Activated CD4-positive, alpha-beta T cell treated with anti-CD3 and anti-CD28 coated beads, Interleukin-2, amount 10 ng/mL, durations not matched to agents 24 days and 14 days (primary cell): ENCODE measurements at regions not wholly inside any gene's neighbourhood (a gene's known extent, or its start where the extent isn't known, plus 50 kb on each side); places are given as distances from the start of the nearest gene placed in this dataset.
A peak's percentile ranks its signal among the peaks of the same experiment; 100 is the strongest.

Experiments used
- DNase-seq: peaks from one replicate; pipeline ENCODE4 v3.0.0; 2022
- H3K27ac Mint-ChIP-seq: one replicate; pipeline ENCODE4 v1.8.0; 2022; ENCODE audit warnings: mild to moderate bottlenecking, mixed read lengths
- H3K27me3 Mint-ChIP-seq: one replicate; pipeline ENCODE4 v1.8.0; 2022; ENCODE audit warnings: mixed read lengths
- H3K36me3 Mint-ChIP-seq: one replicate; pipeline ENCODE4 v1.8.0; 2022; ENCODE audit warnings: low read depth, mild to moderate bottlenecking, mixed read lengths
- H3K4me1 Mint-ChIP-seq: one replicate; pipeline ENCODE4 v1.8.0; 2021; ENCODE audit warnings: mixed read lengths
- H3K4me3 Mint-ChIP-seq: one replicate; pipeline ENCODE4 v1.8.0; 2022; ENCODE audit warnings: mild to moderate bottlenecking, moderate library complexity, mixed read lengths
- H3K9me3 Mint-ChIP-seq: one replicate; pipeline ENCODE4 v1.8.0; 2021; ENCODE audit warnings: mixed read lengths
- intact Hi-C: fragments of 100-400 bp; cut with micrococcal nuclease; formaldehyde crosslinking; loops from one replicate; pipeline ENCODE4 v1.15.1; 2023

- Mint-ChIP-seq H3K27ac (no peak overlapping the region), H3K27me3 (no peaks in the 10 kb centered on the region), H3K9me3 (peaks cover 3% of the 10 kb centered on the region), H3K4me1 (peaks cover 30% of the 10 kb centered on the region), H3K4me3 (no peak overlapping the region), H3K36me3 (no peaks in the 10 kb centered on the region)
- intact Hi-C loops, result loop anchor here (5.0 kb wide), 1 partner anchor 122 kb away; no protein-coding TSS in a partner anchor
- DNase-seq, result no peak
Measured at GRCh38 chr6:121649951-121650350, 214.5 kb downstream of the GJA1 start.

- Mint-ChIP-seq H3K27me3 (no peaks in the 10 kb centered on the region), H3K36me3 (no peaks in the 10 kb centered on the region), H3K4me1 (peaks cover 21% of the 10 kb centered on the region), H3K27ac (no peak overlapping the region), H3K9me3 (peaks cover 3% of the 10 kb centered on the region), H3K4me3 (peak overlapping the region; percentile 69)
- intact Hi-C loops, result loop anchor here (5.0 kb wide), 1 partner anchor 121 kb away; no protein-coding TSS in a partner anchor
- DNase-seq, result peak; percentile 69
Measured at GRCh38 chr6:121651420-121651819, 216.0 kb downstream of the GJA1 start.

- H3K27ac Mint-ChIP-seq, result no peak overlapping the region
- H3K36me3 Mint-ChIP-seq, result no peaks in the 10 kb centered on the region
- DNase-seq, result no peak
- intact Hi-C loops, result loop anchor here (5.0 kb wide), 1 partner anchor 120 kb away; no protein-coding TSS in a partner anchor
- peaks cover 3% of the 10 kb centered on the region for H3K9me3 Mint-ChIP-seq
- H3K27me3 Mint-ChIP-seq, result no peaks in the 10 kb centered on the region
- H3K4me1 Mint-ChIP-seq, result peaks cover 21% of the 10 kb centered on the region
- H3K4me3 Mint-ChIP-seq, result peak overlapping the region; percentile 54
Measured at GRCh38 chr6:121652223-121652622, 216.8 kb downstream of the GJA1 start.

- no peak for DNase-seq
- Mint-ChIP-seq H3K9me3 (peaks cover 3% of the 10 kb centered on the region), H3K36me3 (no peaks in the 10 kb centered on the region), H3K4me1 (peaks cover 21% of the 10 kb centered on the region), H3K4me3 (no peak overlapping the region), H3K27ac (no peak overlapping the region), H3K27me3 (no peaks in the 10 kb centered on the region)
- intact Hi-C loops, result loop anchor here (5.0 kb wide), 1 partner anchor 119 kb away; no protein-coding TSS in a partner anchor
Measured at GRCh38 chr6:121652726-121653623, 217.5 kb downstream of the GJA1 start.

- intact Hi-C loops, result loop anchor here (5.0 kb wide), 1 partner anchor 119 kb away; no protein-coding TSS in a partner anchor
- DNase-seq, result no peak
Measured at GRCh38 chr6:121653624-121654008, 218.2 kb downstream of the GJA1 start.

GRCh38 chr6:121657972-121658371, 222.5 kb downstream of the GJA1 start:
- Mint-ChIP-seq H3K36me3 (no peaks in the 10 kb centered on the region), H3K4me3 (no peak overlapping the region), H3K27ac (no peak overlapping the region), H3K9me3 (peaks cover 3% of the 10 kb centered on the region), H3K27me3 (no peaks in the 10 kb centered on the region), H3K4me1 (peaks cover 2% of the 10 kb centered on the region)
- no peak for DNase-seq
- intact Hi-C loops, result no loop called here

More at GRCh38 chr6:121653624-121654008, 218.2 kb downstream of the GJA1 start:
- no peaks in the 10 kb centered on the region for H3K27me3 Mint-ChIP-seq
- H3K4me3 Mint-ChIP-seq, result no peak overlapping the region
- peaks cover 3% of the 10 kb centered on the region for H3K9me3 Mint-ChIP-seq
- no peak overlapping the region for H3K27ac Mint-ChIP-seq
- peaks cover 21% of the 10 kb centered on the region for H3K4me1 Mint-ChIP-seq
- no peaks in the 10 kb centered on the region for H3K36me3 Mint-ChIP-seq

- H3K9me3 Mint-ChIP-seq, result peaks cover 4% of the 10 kb centered on the region
- no peaks in the 10 kb centered on the region for H3K27me3 Mint-ChIP-seq
- no peak overlapping the region for H3K27ac Mint-ChIP-seq
Measured at GRCh38 chr6:121660277-121660676, 224.8 kb downstream of the GJA1 start.

GRCh38 chr6:121663292-121663810, 227.9 kb downstream of the GJA1 start:
- intact Hi-C loops, result no loop called here
- DNase-seq, result no peak
- no peaks in the 10 kb centered on the region for H3K4me1 Mint-ChIP-seq
- H3K27ac Mint-ChIP-seq, result no peak overlapping the region
- H3K4me3 Mint-ChIP-seq, result no peak overlapping the region
- H3K27me3 Mint-ChIP-seq, result no peaks in the 10 kb centered on the region
- H3K9me3 Mint-ChIP-seq, result peaks cover 4% of the 10 kb centered on the region
- no peaks in the 10 kb centered on the region for H3K36me3 Mint-ChIP-seq

More at GRCh38 chr6:121660277-121660676, 224.8 kb downstream of the GJA1 start:
- H3K36me3 Mint-ChIP-seq, result no peaks in the 10 kb centered on the region
- no peak for DNase-seq
- no peaks in the 10 kb centered on the region for H3K4me1 Mint-ChIP-seq
- intact Hi-C loops, result no loop called here
- H3K4me3 Mint-ChIP-seq, result no peak overlapping the region

GRCh38 chr6:121664158-121664557, 228.7 kb downstream of the GJA1 start:
- no peak for DNase-seq
- intact Hi-C loops, result no loop called here
- Mint-ChIP-seq H3K27ac (no peak overlapping the region), H3K4me1 (no peaks in the 10 kb centered on the region), H3K9me3 (peaks cover 4% of the 10 kb centered on the region), H3K27me3 (no peaks in the 10 kb centered on the region), H3K36me3 (no peaks in the 10 kb centered on the region), H3K4me3 (no peak overlapping the region)

- Mint-ChIP-seq H3K4me3 (no peak overlapping the region), H3K27ac (no peak overlapping the region), H3K27me3 (no peaks in the 10 kb centered on the region), H3K36me3 (no peaks in the 10 kb centered on the region), H3K9me3 (peaks cover 4% of the 10 kb centered on the region), H3K4me1 (no peaks in the 10 kb centered on the region)
- no peak for DNase-seq
- intact Hi-C loops, result no loop called here
Measured at GRCh38 chr6:121666814-121667213, 231.4 kb downstream of the GJA1 start.

- Mint-ChIP-seq H3K27ac (no peak overlapping the region), H3K4me1 (no peaks in the 10 kb centered on the region), H3K27me3 (no peaks in the 10 kb centered on the region), H3K9me3 (peaks cover 4% of the 10 kb centered on the region), H3K36me3 (no peaks in the 10 kb centered on the region), H3K4me3 (no peak overlapping the region)
- DNase-seq, result no peak
- intact Hi-C loops, result no loop called here
Measured at GRCh38 chr6:121668259-121668658, 232.8 kb downstream of the GJA1 start.

- no peak for DNase-seq
- no peaks in the 10 kb centered on the region for H3K27me3 Mint-ChIP-seq
- no peaks in the 10 kb centered on the region for H3K4me1 Mint-ChIP-seq
- intact Hi-C loops, result no loop called here
- H3K27ac Mint-ChIP-seq, result no peak overlapping the region
- H3K9me3 Mint-ChIP-seq, result no peaks in the 10 kb centered on the region
- no peak overlapping the region for H3K4me3 Mint-ChIP-seq
- H3K36me3 Mint-ChIP-seq, result no peaks in the 10 kb centered on the region
Measured at GRCh38 chr6:121670511-121670910, 235.1 kb downstream of the GJA1 start.

GRCh38 chr6:121677571-121677970, 242.1 kb downstream of the GJA1 start:
- no peaks in the 10 kb centered on the region for H3K9me3 Mint-ChIP-seq
- H3K4me3 Mint-ChIP-seq, result no peak overlapping the region
- DNase-seq, result no peak
- no peaks in the 10 kb centered on the region for H3K36me3 Mint-ChIP-seq
- no peaks in the 10 kb centered on the region for H3K27me3 Mint-ChIP-seq
- H3K27ac Mint-ChIP-seq, result no peak overlapping the region
- intact Hi-C loops, result no loop called here
- H3K4me1 Mint-ChIP-seq, result no peaks in the 10 kb centered on the region

- DNase-seq, result no peak
- intact Hi-C loops, result no loop called here
Measured at GRCh38 chr6:121678245-121678644, 242.8 kb downstream of the GJA1 start.

More at GRCh38 chr6:121678245-121678644, 242.8 kb downstream of the GJA1 start:
- Mint-ChIP-seq H3K4me1 (no peaks in the 10 kb centered on the region), H3K9me3 (no peaks in the 10 kb centered on the region), H3K4me3 (no peak overlapping the region), H3K27ac (no peak overlapping the region), H3K36me3 (no peaks in the 10 kb centered on the region), H3K27me3 (no peaks in the 10 kb centered on the region)
